DOHH2 (cell line): ENCODE measurements at regions not wholly inside any gene's neighbourhood (a gene's known extent, or its start where the extent isn't known, plus 50 kb on each side); places are given as distances from the start of the nearest gene placed in this dataset.

Experiments
- H3F3A ChIP-seq: fragments of 200-600 bp; sonication (generic), shearing (Covaris generic); 2 replicates; pipeline ENCODE4 v1.6.0; 2016; ENCODE audit warnings: antibody characterized with exemption, mild to moderate bottlenecking; ENCODE audit not compliant: control insufficient read depth, insufficient read depth
- H3K27ac ChIP-seq: fragments of 200-600 bp; sonication (generic); 2 replicates; pipeline ENCODE4 v1.5.1; 2014; ENCODE audit warnings: low read depth, mild to moderate bottlenecking, low read length, moderate library complexity
- H3K27me3 ChIP-seq: fragments of 200-600 bp; sonication (generic); 2 replicates; pipeline ENCODE4 v1.6.1; 2014; ENCODE audit warnings: mild to moderate bottlenecking, low read length, mixed read lengths; ENCODE audit not compliant: control insufficient read depth
- H3K36me3 ChIP-seq: fragments of 200-600 bp; sonication (generic); 2 replicates; pipeline ENCODE4 v1.6.1; 2014; ENCODE audit warnings: mild to moderate bottlenecking, low read length, moderate library complexity, mixed read lengths; ENCODE audit not compliant: control insufficient read depth
- H3K4me1 ChIP-seq: fragments of 200-600 bp; sonication (generic); 2 replicates; pipeline ENCODE4 v1.6.1; 2014; ENCODE audit warnings: mild to moderate bottlenecking, low read length, mixed read lengths; ENCODE audit not compliant: control insufficient read depth
- H3K4me2 ChIP-seq: fragments of 200-600 bp; sonication (generic); 2 replicates; pipeline ENCODE4 v1.6.0; 2014; ENCODE audit warnings: mild to moderate bottlenecking, low read length, moderate library complexity
- H3K4me3 ChIP-seq: fragments of 200-600 bp; sonication (generic); 2 replicates; pipeline ENCODE4 v1.5.1; 2014; ENCODE audit warnings: mild to moderate bottlenecking, low read length, mixed read lengths
- H3K79me2 ChIP-seq: fragments of 200-600 bp; sonication (generic); 2 replicates; pipeline ENCODE4 v1.6.1; 2014; ENCODE audit warnings: mild to moderate bottlenecking, low read length, mixed read lengths; ENCODE audit not compliant: control insufficient read depth
- H3K9me2 ChIP-seq: fragments of 200-600 bp; sonication (generic); replicated peaks from 2 replicates; pipeline ENCODE4 v1.6.1; 2014; ENCODE audit warnings: mild to moderate bottlenecking, low read length, mixed read lengths; ENCODE audit not compliant: control insufficient read depth
- H3K9me3 ChIP-seq: fragments of 200-600 bp; sonication (generic); 2 replicates; pipeline ENCODE4 v1.6.1; 2014; ENCODE audit warnings: antibody characterized with exemption, low read length, mixed read lengths; ENCODE audit not compliant: control insufficient read depth, insufficient read depth
- H4K20me1 ChIP-seq: fragments of 200-600 bp; sonication (generic); 2 replicates; pipeline ENCODE4 v1.6.0; 2014; ENCODE audit warnings: low read depth, mild to moderate bottlenecking, antibody characterized with exemption, low read length, moderate library complexity; ENCODE audit not compliant: control insufficient read depth, insufficient read depth
- EZH2phosphoT487 ChIP-seq: fragments of 200-600 bp; sonication (generic); IDR thresholded peaks from 2 replicates; pipeline ENCODE4 v1.6.1; 2017; ENCODE audit warnings: borderline replicate concordance, mild to moderate bottlenecking, antibody characterized with exemption, low read length, moderate library complexity, mixed read lengths
- TF ChIP-seq, protein P1 (sequence below): fragments of 200-600 bp; sonication (generic); IDR thresholded peaks from one replicate; pipeline ENCODE4 v1.5.1; 2014; ENCODE audit warnings: antibody characterized with exemption, mild to moderate bottlenecking, low read depth, low read length; ENCODE audit not compliant: poor library complexity, severe bottlenecking

- no peak overlapping the region for H3K27ac ChIP-seq
- H4K20me1 ChIP-seq, result no peaks in the 10 kb centered on the region
- H3K36me3 ChIP-seq, result no peaks in the 10 kb centered on the region
- H3F3A ChIP-seq, result no peaks in the 10 kb centered on the region
- H3K79me2 ChIP-seq, result no peaks in the 10 kb centered on the region
- H3K9me3 ChIP-seq, result peaks cover 48% of the 10 kb centered on the region
- no peaks in the 10 kb centered on the region for H3K27me3 ChIP-seq
- H3K4me2 ChIP-seq, result no peak overlapping the region
- H3K4me3 ChIP-seq, result no peak overlapping the region
- H3K4me1 ChIP-seq, result no peaks in the 10 kb centered on the region
- TF ChIP-seq, protein P1, sequence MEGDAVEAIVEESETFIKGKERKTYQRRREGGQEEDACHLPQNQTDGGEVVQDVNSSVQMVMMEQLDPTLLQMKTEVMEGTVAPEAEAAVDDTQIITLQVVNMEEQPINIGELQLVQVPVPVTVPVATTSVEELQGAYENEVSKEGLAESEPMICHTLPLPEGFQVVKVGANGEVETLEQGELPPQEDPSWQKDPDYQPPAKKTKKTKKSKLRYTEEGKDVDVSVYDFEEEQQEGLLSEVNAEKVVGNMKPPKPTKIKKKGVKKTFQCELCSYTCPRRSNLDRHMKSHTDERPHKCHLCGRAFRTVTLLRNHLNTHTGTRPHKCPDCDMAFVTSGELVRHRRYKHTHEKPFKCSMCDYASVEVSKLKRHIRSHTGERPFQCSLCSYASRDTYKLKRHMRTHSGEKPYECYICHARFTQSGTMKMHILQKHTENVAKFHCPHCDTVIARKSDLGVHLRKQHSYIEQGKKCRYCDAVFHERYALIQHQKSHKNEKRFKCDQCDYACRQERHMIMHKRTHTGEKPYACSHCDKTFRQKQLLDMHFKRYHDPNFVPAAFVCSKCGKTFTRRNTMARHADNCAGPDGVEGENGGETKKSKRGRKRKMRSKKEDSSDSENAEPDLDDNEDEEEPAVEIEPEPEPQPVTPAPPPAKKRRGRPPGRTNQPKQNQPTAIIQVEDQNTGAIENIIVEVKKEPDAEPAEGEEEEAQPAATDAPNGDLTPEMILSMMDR, result no peak
- TF ChIP-seq EZH2phosphoT487, result no peak
- H3K9me2 ChIP-seq, result no peaks in the 10 kb centered on the region
These were observed 312.9 kb downstream of the ALG10 start for GRCh38 chr12:34334953-34335743.

DNA sequence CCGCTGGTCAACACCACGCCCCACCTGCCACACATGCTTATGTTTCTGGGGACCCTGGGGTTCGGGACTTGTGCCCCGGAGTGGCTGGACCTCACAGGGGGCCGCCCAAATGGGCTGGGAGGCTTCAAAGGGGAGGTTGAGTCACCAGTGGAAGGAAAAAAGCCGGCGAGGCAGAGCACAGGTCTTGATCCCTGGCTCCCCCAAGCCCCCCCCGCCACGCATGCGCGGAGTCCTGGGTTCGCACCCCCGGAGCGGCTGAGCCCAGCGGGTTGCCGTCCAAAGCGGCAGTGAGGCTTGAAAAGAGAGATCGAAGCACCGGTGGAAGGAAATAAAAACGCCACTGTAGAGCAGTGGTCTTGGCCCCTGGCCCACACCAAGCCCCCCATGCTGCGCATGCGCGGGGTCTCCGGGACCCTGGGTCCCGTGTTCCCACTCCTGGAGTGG, 313.5 kb downstream of the ALG10 start:
- Histone ChIP-seq H3F3A (no peaks in the 10 kb centered on the region), H3K4me1 (no peaks in the 10 kb centered on the region), H3K9me3 (peaks cover 45% of the 10 kb centered on the region), H4K20me1 (no peaks in the 10 kb centered on the region), H3K9me2 (no peaks in the 10 kb centered on the region), H3K79me2 (no peaks in the 10 kb centered on the region), H3K4me3 (no peak overlapping the region), H3K27me3 (no peaks in the 10 kb centered on the region), H3K4me2 (no peak overlapping the region), H3K27ac (no peak overlapping the region), H3K36me3 (no peaks in the 10 kb centered on the region)
- TF ChIP-seq, protein P1, result no peak
- no peak for TF ChIP-seq EZH2phosphoT487

GRCh38 chr12:34336619-34337465, 314.5 kb downstream of the ALG10 start:
- H3F3A ChIP-seq, result no peaks in the 10 kb centered on the region
- H3K4me1 ChIP-seq, result no peaks in the 10 kb centered on the region
- H3K27me3 ChIP-seq, result no peaks in the 10 kb centered on the region
- TF ChIP-seq, protein P1, result no peak
- TF ChIP-seq EZH2phosphoT487, result no peak
- H4K20me1 ChIP-seq, result no peaks in the 10 kb centered on the region
- no peaks in the 10 kb centered on the region for H3K9me2 ChIP-seq
- H3K4me2 ChIP-seq, result no peak overlapping the region
- no peaks in the 10 kb centered on the region for H3K79me2 ChIP-seq
- no peaks in the 10 kb centered on the region for H3K36me3 ChIP-seq
- H3K4me3 ChIP-seq, result no peak overlapping the region
- no peak overlapping the region for H3K27ac ChIP-seq
- peaks cover 36% of the 10 kb centered on the region; the same call in 1 of the 2 replicates for H3K9me3 ChIP-seq
